NT2/D1 (cell line): ENCODE measurements at regions not wholly inside any gene's neighbourhood (a gene's known extent, or its start where the extent isn't known, plus 50 kb on each side); places are given as distances from the start of the nearest gene placed in this dataset.

Experiments
- SUZ12 ChIP-seq: IDR thresholded peaks from 2 replicates; pipeline ENCODE4 v1.6.1; 2011; ENCODE audit not compliant: insufficient read length, insufficient read depth; ENCODE audit errors: extremely low read depth
- YY1 ChIP-seq: IDR thresholded peaks from 2 replicates; pipeline ENCODE4 v1.6.1; 2011; ENCODE audit not compliant: insufficient read length, insufficient read depth
- ZNF274 ChIP-seq: IDR thresholded peaks from 2 replicates; pipeline ENCODE4 v1.6.1; 2011; ENCODE audit warnings: mild to moderate bottlenecking, low read depth, low read length

- TF ChIP-seq YY1: no peak
- no peak for TF ChIP-seq ZNF274
- TF ChIP-seq SUZ12: no peak
Observed at GRCh38 chr2:240319221-240319854, 116.1 kb upstream of the GPC1 start.
